OCI-LY1 (cell line): ENCODE measurements at regions not wholly inside any gene's neighbourhood (a gene's known extent, or its start where the extent isn't known, plus 50 kb on each side); places are given as distances from the start of the nearest gene placed in this dataset.

Source experiments
- H2AFZ ChIP-seq: fragments of 200-600 bp; sonication (generic), shearing (Covaris generic); 2 replicates; pipeline ENCODE4 v1.6.0; 2014; ENCODE audit warnings: antibody characterized with exemption, mild to moderate bottlenecking, low read length
- H3F3A ChIP-seq: fragments of 200-600 bp; sonication (generic), shearing (Covaris generic); 2 replicates; pipeline ENCODE4 v1.6.0; 2014; ENCODE audit warnings: mild to moderate bottlenecking, antibody characterized with exemption, low read length, moderate library complexity; ENCODE audit not compliant: insufficient read depth
- H3K27ac ChIP-seq: fragments of 200-600 bp; sonication (generic); 2 replicates; pipeline ENCODE4 v1.5.1; 2014; ENCODE audit warnings: low read length, mixed run types, mild to moderate bottlenecking, low read depth; ENCODE audit not compliant: poor library complexity, severe bottlenecking
- H3K27me3 ChIP-seq: fragments of 200-600 bp; sonication (generic); 2 replicates; pipeline ENCODE4 v1.6.0; 2014; ENCODE audit warnings: antibody characterized with exemption, mild to moderate bottlenecking, low read length, moderate library complexity; ENCODE audit not compliant: insufficient read depth
- H3K36me3 ChIP-seq: fragments of 200-600 bp; sonication (generic); 2 replicates; pipeline ENCODE4 v1.6.1; 2014; ENCODE audit warnings: mild to moderate bottlenecking, antibody characterized with exemption, low read length, moderate library complexity, mixed read lengths; ENCODE audit not compliant: insufficient read depth
- H3K4me1 ChIP-seq: fragments of 200-600 bp; sonication (generic); 2 replicates; pipeline ENCODE4 v1.5.1; 2014; ENCODE audit warnings: mild to moderate bottlenecking, low read length, moderate library complexity; ENCODE audit not compliant: insufficient read depth, severe bottlenecking
- H3K4me2 ChIP-seq: fragments of 200-600 bp; sonication (generic), shearing (Covaris generic); 2 replicates; pipeline ENCODE4 v1.6.1; 2014; ENCODE audit warnings: low read length
- H3K4me3 ChIP-seq: fragments of 200-600 bp; sonication (generic); 2 replicates; pipeline ENCODE4 v1.5.1; 2014; ENCODE audit warnings: low read length, low read depth, mild to moderate bottlenecking, mixed read lengths; ENCODE audit not compliant: poor library complexity, severe bottlenecking
- H3K79me2 ChIP-seq: fragments of 200-600 bp; shearing (Covaris generic); 2 replicates; pipeline ENCODE4 v1.6.1; 2016; ENCODE audit warnings: mixed run types, low read length, mixed read lengths; ENCODE audit not compliant: insufficient read depth
- H3K9ac ChIP-seq: fragments of 200-600 bp; sonication (generic), shearing (Covaris generic); 2 replicates; pipeline ENCODE4 v1.6.1; 2014; ENCODE audit warnings: mild to moderate bottlenecking, low read length, mixed read lengths
- H3K9me2 ChIP-seq: fragments of 200-600 bp; sonication (generic), shearing (Covaris generic); 2 replicates; pipeline ENCODE4 v1.6.1; 2014; ENCODE audit warnings: low read depth, mild to moderate bottlenecking, low read length, mixed read lengths
- H3K9me3 ChIP-seq: fragments of 200-600 bp; shearing (Covaris generic); 2 replicates; pipeline ENCODE4 v1.6.1; 2014; ENCODE audit warnings: low read length, mixed read lengths
- H4K20me1 ChIP-seq: fragments of 200-600 bp; sonication (generic), shearing (Covaris generic); 2 replicates; pipeline ENCODE4 v1.6.0; 2016; ENCODE audit warnings: mild to moderate bottlenecking, low read length; ENCODE audit not compliant: insufficient read depth
- CTCF ChIP-seq: fragments of 200-600 bp; sonication (generic), shearing (Covaris generic); IDR thresholded peaks from 2 replicates; pipeline ENCODE4 v1.5.1; 2017; ENCODE audit warnings: mild to moderate bottlenecking, antibody characterized with exemption, low read length, moderate library complexity, mixed read lengths
- EZH2 ChIP-seq: fragments of 200-600 bp; sonication (generic), shearing (Covaris generic); IDR thresholded peaks from 2 replicates; pipeline ENCODE4 v1.8.0; 2017; ENCODE audit warnings: borderline replicate concordance, mixed run types, mild to moderate bottlenecking, antibody characterized with exemption, low read length, moderate library complexity, mixed read lengths

- no peaks in the 10 kb centered on the region for H4K20me1 ChIP-seq
- H3K4me1 ChIP-seq: no peaks in the 10 kb centered on the region
- H2AFZ ChIP-seq: no peak overlapping the region
- no peaks in the 10 kb centered on the region for H3K36me3 ChIP-seq
- H3K27ac ChIP-seq: no peak overlapping the region
- TF ChIP-seq CTCF (no peak), EZH2 (no peak)
- H3K9me3 ChIP-seq: no peaks in the 10 kb centered on the region
- H3K4me3 ChIP-seq: no peak overlapping the region
- H3K79me2 ChIP-seq: no peaks in the 10 kb centered on the region
- H3F3A ChIP-seq: no peaks in the 10 kb centered on the region
- H3K4me2 ChIP-seq: no peak overlapping the region
- H3K9me2 ChIP-seq: no peaks in the 10 kb centered on the region
- H3K27me3 ChIP-seq: no peaks in the 10 kb centered on the region
- H3K9ac ChIP-seq: no peak overlapping the region
These were observed 254.1 kb upstream of the GLI3 start for GRCh38 chr7:42491106-42491505.

- no peak overlapping the region for H2AFZ ChIP-seq
- H3K27me3 ChIP-seq: no peaks in the 10 kb centered on the region
- no peak overlapping the region for H3K4me2 ChIP-seq
- H3K9me2 ChIP-seq: no peaks in the 10 kb centered on the region
- no peaks in the 10 kb centered on the region for H3F3A ChIP-seq
- no peaks in the 10 kb centered on the region for H3K79me2 ChIP-seq
- no peaks in the 10 kb centered on the region for H3K4me1 ChIP-seq
- H3K9me3 ChIP-seq: no peaks in the 10 kb centered on the region
- H3K4me3 ChIP-seq: no peak overlapping the region
- H3K36me3 ChIP-seq: no peaks in the 10 kb centered on the region
- TF ChIP-seq CTCF (no peak), EZH2 (no peak)
- H3K9ac ChIP-seq: no peak overlapping the region
- no peak overlapping the region for H3K27ac ChIP-seq
- H4K20me1 ChIP-seq: no peaks in the 10 kb centered on the region
These were observed 252.3 kb upstream of the GLI3 start for GRCh38 chr7:42489299-42489698.

GRCh38 chr7:42485301-42485766 lies 248.3 kb upstream of the GLI3 start:
- no peak overlapping the region for H3K9ac ChIP-seq

More at GRCh38 chr7:42485301-42485766, 248.3 kb upstream of the GLI3 start:
- H3K9me3 ChIP-seq: no peaks in the 10 kb centered on the region
- H3K4me1 ChIP-seq: no peaks in the 10 kb centered on the region
- H2AFZ ChIP-seq: no peak overlapping the region
- no peaks in the 10 kb centered on the region for H3K79me2 ChIP-seq
- H3F3A ChIP-seq: no peaks in the 10 kb centered on the region
- H3K36me3 ChIP-seq: no peaks in the 10 kb centered on the region
- H4K20me1 ChIP-seq: no peaks in the 10 kb centered on the region
- H3K4me3 ChIP-seq: no peak overlapping the region
- TF ChIP-seq CTCF (no peak), EZH2 (no peak)
- H3K27me3 ChIP-seq: no peaks in the 10 kb centered on the region; the same call in 1 of the 2 replicates
- no peak overlapping the region for H3K4me2 ChIP-seq
- H3K27ac ChIP-seq: no peak overlapping the region
- H3K9me2 ChIP-seq: no peaks in the 10 kb centered on the region
